GM19324 (cell line): ENCODE measurements at regions not wholly inside any gene's neighbourhood (a gene's known extent, or its start where the extent isn't known, plus 50 kb on each side); places are given as distances from the start of the nearest gene placed in this dataset.

Experiments
- ATAC-seq: cut with Tn5 transposase; IDR thresholded peaks from one replicate; pipeline ENCODE4 v1.9.1; 2021; ENCODE audit warnings: mild to moderate bottlenecking, moderate library complexity; ENCODE audit not compliant: unreplicated experiment, low FRiP score

- ATAC-seq, result no peak
These were observed 265.1 kb upstream of the CDYL start for GRCh38 chr6:4510906-4511640.

- no peak for ATAC-seq
These were observed 265.9 kb upstream of the CDYL start for GRCh38 chr6:4510317-4510716.

DNA sequence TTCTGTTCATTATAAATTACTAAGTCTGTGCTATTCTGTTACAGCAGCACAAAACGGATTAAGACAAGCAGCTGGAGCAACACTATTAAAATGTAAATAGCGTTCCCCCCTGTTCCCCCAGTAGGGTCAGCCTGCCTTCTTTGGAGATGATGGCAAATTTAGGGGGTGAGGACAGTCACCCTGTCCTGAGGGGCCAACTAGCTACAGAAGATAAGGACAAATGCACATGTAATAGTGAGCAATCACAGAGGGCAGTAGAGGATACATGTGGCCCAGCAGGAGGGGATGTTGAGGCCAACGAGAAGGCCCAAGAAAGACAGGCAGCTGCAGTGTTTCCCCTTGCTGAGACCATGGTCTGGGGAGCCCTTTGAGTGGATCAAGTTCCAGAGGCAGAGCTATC lies 266.7 kb upstream of the CDYL start:
- ATAC-seq, result no peak

DNA sequence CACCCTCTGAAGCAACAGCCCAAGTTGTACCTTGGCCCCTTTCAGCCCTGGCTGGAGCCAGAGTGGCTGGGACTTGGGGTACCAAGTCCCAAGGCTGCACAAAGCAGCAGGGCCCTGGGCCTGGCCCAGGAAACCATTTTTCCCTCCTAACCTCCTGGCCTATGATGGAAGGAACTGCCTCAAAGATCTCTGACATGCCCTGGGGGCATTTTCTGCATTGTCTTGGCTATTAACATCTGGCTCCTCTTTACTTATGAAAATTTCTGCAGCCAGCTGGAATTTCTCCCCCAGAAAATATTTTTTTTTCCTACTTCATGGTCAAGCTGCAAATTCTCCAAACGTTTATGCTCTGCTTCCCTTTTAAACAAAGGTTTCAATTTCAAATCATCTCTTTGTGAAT lies 269.4 kb upstream of the CDYL start:
- ATAC-seq, result no peak

GRCh38 chr6:4506223-4506622 lies 270.0 kb upstream of the CDYL start:
- ATAC-seq, result no peak

DNA sequence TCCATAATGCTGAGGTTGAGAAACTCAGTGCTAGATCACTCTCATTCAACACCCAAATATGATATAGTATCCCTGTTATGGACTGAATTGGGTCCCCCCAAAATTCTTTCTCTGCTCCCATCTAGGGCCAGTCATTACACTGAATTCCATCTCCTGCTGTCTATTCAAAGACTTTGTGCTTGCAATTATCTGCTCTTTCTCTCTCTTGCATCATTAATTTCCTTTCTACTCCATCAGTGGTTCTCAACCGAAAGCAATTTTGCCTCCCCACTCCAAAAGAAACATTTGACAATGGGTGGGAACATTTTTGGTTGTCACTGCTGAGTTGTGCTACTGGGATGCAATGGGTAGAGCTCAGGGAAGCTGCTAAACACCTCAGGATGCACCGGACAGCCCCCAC lies 271.5 kb upstream of the CDYL start:
- ATAC-seq, result no peak

GRCh38 chr6:4503700-4504099 lies 272.5 kb upstream of the CDYL start:
- ATAC-seq, result no peak

GRCh38 chr6:4496284-4496683 lies 279.9 kb upstream of the CDYL start:
- ATAC-seq, result no peak

- no peak for ATAC-seq
These were observed 284.5 kb upstream of the CDYL start for GRCh38 chr6:4491501-4492260.

DNA sequence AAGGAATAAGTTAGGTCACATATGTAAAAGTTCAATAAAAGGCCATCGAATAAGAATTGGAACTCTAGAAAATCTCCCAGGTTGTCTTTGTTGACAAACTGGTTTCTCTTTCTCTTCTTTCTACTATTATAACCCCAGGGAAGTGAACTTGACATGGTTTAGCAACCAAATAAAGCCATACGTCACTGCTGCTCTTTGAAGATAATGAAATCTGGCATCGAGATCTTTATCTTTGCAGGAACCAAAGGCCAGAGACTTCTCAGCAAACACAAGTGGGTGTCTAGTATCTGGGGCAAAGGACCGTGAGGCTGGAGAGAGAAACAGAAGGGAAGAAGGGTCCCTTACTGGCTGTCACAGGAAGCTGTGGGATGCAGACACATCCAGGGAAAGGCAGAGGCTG lies 286.7 kb upstream of the CDYL start:
- ATAC-seq, result no peak

GRCh38 chr6:4488389-4488788 lies 287.8 kb upstream of the CDYL start:
- ATAC-seq, result no peak

- ATAC-seq, result no peak
These were observed 288.7 kb upstream of the CDYL start for GRCh38 chr6:4487538-4487937.

DNA sequence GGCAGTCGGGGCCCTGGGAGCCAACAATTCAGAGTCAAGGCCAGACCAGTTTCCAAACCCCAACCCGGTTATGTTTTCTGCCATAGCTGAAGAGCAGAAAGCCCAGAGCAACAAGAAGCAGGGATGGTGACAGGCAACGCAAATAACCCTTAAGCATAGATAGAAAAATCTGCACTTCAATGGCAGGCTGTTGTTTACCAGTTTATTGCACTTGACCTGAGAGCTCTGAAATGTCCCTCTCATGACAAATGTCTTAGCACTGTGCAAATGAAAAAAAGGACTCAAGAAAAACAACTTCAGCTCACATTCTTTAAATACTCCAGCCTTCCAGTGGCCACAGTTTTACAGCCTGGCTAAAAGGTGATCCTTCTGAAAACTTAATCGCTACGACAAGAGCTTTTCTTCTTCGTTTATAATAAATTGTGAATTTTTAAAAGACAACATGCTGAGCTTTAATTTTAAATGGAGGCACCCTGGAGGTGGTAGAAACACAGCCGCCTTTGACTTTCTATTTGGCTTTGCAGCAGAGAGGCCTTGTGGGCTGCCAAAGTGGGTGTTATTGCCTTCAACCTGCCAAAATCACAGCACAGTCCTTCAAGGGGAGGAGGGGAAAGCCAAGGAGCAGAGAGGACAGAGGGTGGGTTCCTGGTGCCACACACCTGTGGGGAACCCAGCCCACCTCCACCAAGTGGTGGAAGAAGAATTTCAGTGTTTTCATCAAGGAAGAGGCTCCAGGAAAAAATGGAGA lies 289.5 kb upstream of the CDYL start:
- ATAC-seq, result no peak

DNA sequence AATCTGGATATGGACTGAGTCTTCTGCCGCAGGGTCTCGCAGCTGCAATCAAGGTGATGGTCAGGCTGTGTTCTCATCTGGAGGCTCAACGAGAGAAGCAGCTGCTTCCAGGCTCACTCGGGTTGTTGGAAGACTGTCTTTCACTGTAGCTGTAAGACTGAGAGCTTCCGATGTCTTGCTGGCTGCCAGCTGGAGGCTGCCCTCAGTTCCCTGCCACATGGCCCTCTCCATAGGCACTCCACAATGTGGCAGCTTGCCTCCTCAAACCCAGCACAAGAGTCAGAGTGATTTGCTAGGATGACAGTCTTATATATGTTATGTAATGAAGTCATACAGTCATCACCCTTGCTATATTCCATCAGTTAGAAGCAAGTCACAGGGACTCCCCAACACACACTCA lies 290.5 kb upstream of the CDYL start:
- no peak for ATAC-seq

- ATAC-seq, result no peak
These were observed 293.7 kb upstream of the CDYL start for GRCh38 chr6:4482461-4482860.

DNA sequence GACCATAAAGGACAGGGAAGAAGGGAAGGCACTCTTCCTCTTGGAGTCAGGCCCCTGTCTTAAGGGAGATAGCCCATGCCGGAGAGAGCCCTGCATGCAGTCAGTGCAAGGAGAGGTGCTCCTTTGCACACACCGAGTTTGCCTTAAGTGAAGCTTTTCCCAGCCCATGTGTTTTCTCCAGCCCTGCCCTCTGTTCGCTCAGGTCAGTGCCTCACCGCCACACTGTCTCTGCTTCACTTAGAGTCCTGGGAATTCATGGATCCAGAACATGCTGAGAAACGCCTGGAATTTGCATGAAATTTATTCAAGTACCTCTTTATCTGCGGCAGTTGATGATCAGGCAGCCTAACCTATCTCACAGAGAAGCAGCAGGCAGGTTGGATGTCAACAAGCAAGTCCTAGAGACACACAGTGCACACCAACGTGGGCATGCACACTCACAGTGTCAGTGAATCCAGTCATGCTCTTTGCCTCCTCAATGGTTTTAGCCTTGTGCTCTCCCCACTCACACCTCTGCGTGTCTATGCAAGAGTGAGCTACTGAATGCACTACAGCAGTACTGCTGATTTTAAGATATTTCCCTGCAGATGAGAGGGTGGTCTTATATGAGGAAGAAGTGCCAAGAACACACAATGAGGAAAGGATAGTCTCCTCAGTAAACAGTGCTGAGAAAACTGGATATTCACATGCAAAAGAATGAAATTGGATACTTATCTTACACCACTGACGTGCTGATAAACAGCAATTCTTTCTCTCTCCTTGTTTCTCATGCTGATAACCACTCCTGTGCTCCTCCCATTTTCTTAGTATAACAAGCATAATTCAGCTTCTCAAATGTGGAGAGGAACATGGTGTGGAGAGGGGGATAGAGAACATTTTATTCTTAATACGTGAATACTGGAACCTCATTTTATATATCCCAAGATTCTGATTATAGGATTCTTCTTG lies 295.1 kb upstream of the CDYL start:
- ATAC-seq, result no peak

DNA sequence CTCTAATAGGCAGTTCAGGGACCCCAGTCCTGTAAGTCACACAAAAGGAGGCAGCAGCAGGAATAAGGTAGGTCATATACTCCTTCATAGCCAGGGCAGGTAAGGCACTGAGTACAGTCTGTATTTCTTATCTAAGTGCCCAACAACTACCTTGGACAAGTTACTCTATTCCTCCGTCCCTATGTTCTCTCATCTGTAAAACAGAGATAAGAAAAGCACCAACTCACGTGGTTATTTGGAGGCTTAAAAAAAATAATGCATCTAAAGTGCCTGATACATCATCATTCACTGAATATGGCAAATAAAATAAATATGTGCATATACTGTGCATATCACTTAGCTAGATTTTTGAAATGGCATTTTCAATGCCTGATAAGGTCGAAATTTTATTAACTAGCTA lies 298.1 kb upstream of the CDYL start:
- ATAC-seq, result no peak

GRCh38 chr6:4474810-4475209 lies 301.4 kb upstream of the CDYL start:
- ATAC-seq, result no peak

DNA sequence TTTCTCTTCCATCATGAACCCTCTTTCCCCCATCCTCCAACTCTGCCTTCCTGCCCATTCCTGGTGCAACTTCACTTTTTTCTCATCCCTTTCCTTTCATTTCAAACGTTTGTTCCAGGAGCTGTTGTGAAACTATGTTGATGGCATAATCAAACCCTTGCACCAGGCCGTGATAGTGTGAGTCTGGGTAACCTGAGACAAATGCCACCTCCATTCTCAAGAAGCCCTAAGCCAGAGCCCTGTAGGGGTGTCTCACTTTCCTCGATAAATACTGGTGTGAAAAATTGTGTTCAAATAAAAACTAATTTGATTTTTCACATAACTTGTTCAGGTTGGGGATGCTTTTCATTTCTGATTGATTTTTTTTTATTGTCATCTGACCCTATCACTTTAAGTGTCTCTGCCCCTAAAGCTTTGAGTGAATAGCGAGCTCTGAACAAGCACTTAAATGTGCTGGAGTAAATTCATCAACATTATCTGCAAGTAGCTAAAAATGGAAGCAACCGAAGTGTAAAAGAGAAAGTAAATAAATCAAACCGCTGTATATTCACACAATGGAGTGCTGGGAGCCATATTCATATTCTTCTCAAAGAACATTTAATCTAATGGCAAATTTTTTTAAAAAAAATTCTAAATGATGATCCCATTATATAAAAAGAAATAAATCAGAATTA lies 303.1 kb upstream of the CDYL start:
- no peak for ATAC-seq

- no peak for ATAC-seq
These were observed 304.0 kb upstream of the CDYL start for GRCh38 chr6:4472222-4472621.
